ENCODE measurements at regions not wholly inside any gene's neighbourhood (a gene's known extent, or its start where the extent isn't known, plus 50 kb on each side); places are given as distances from the start of the nearest gene placed in this dataset.

- no peak for TF ChIP-seq ZFX (IDR thresholded peaks at IDR 0.05; ENCODE audit: borderline replicate concordance)
- no peak for TF ChIP-seq CTCF (IDR thresholded peaks at IDR 0.05)
Measured at GRCh38 chr2:220614064-220614463, 958.0 kb downstream of the EPHA4 start.

Data from 22Rv1 (cell line).